ENCODE measurements at regions not wholly inside any gene's neighbourhood (a gene's known extent, or its start where the extent isn't known, plus 50 kb on each side); places are given as distances from the start of the nearest gene placed in this dataset.

DNA sequence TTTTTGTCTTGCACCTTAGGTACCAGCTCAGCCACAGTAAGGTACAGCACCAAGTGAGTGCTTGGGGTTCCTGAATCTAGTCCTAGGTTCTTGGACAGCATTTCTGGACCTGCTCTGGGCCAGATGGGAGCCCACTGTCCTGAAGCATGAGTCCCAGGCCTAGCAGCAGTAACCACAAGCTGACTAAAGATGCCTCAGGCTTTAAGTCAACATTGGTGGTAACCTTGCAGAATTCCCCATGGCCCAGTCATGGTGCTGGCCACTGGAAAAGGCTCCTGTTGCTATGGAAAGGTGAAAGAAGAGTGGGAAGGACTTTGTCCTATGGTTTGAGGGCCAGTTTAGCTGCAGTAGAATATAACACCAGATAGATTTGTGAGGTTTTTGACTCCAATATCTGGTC, 86.9 kb upstream of the CLEC14A start:
- intact Hi-C loops (cut with micrococcal nuclease; ENCODE audit: unreplicated experiment): loop anchor here (10.0 kb wide), 1 partner anchor 668 kb away; no protein-coding TSS in a partner anchor
- Histone ChIP-seq H3K36me3 (replicated peaks in 1 of 2; ENCODE audit: control insufficient read depth in 1 of 2, insufficient read depth in 2 of 2, low read length in 2 of 2) (no peaks in the 10 kb centered on the region), H3K4me2 (ENCODE audit: low read depth, low read length) (no peak overlapping the region), H3K9me3 (ENCODE audit: low read length) (peaks cover 16% of the 10 kb centered on the region; the same call in 1 of the 2 replicates), H3K4me1 (ENCODE audit: insufficient read depth, low read length) (no peaks in the 10 kb centered on the region), H3K27me3 (ENCODE audit: control insufficient read depth in 1 of 2, insufficient read depth in 2 of 2, low read length in 2 of 2) (no peaks in the 10 kb centered on the region), H3K9ac (ENCODE audit: insufficient read depth, low read depth, low read length) (no peak overlapping the region), H2AFZ (ENCODE audit: low read length) (no peak overlapping the region), H4K20me1 (ENCODE audit: insufficient read depth, low read length) (no peaks in the 10 kb centered on the region), H3K27ac (ENCODE audit: extremely low read length, insufficient read depth, low read length) (no peak overlapping the region), H3K4me3 (replicated peaks in 1 of 3; ENCODE audit: insufficient read depth in 1 of 3, low read depth in 2 of 3, low read length in 3 of 3) (no peak overlapping the region), H3K79me2 (ENCODE audit: insufficient read depth, low read length) (no peaks in the 10 kb centered on the region)
- POLR2A ChIA-PET: no interaction called here
- in situ Hi-C loops (cut with HindIII; ENCODE audit: extremely low pct_ligation_motif_present, low pct_unique_long_range_greater_than_20kb): no loop called here
- FAIRE-seq: no peak
- BruUV-seq (replicated peaks): no TSS peak
- peak; percentile 61 for ATAC-seq
- CTCF ChIA-PET (ENCODE audit: low intra/inter-chr PET ratio, low total read pairs): no interaction called here
- TF ChIP-seq ZNF709 (CRISPR knock-in tag; IDR thresholded peaks at IDR 0.05): 0 out of 2 replicates have a peak, but pooled peaks have one; percentile 36
- TF ChIP-seq RFX1 (IDR thresholded peaks at IDR 0.05): 0 out of 2 replicates have a peak, but pooled peaks have one; percentile 2
- TF ChIP-seq ZSCAN21 (CRISPR knock-in tag; IDR thresholded peaks at IDR 0.05; ENCODE audit: borderline replicate concordance): no peak
- DNase-seq (ENCODE audit: low spot score): no peak

DNA sequence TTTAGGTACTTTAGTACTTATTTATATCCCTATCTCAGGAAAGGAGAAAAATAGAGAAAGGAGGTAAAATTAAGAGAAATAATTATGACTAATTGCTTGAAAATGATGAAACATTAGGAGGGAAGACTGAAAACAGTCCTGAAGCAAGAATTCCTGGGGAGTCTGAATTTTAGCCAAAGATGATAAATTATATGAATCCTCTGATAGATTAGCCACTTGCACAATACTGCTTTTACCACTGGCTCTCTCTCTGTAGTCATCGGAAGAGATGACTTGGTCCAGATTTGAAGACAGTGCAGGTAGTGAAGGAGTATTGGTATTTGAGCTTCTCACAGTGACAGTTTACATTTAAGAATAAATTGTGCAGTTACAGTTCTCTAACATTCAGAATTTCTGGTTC, 83.8 kb upstream of the CLEC14A start:
- ChIA-PET POLR2A (no interaction called here), CTCF (ENCODE audit: low intra/inter-chr PET ratio, low total read pairs) (no interaction called here)
- no peak for FAIRE-seq
- Histone ChIP-seq H4K20me1 (ENCODE audit: insufficient read depth, low read length) (no peaks in the 10 kb centered on the region), H3K27me3 (ENCODE audit: control insufficient read depth in 1 of 2, insufficient read depth in 2 of 2, low read length in 2 of 2) (no peaks in the 10 kb centered on the region), H3K4me2 (ENCODE audit: low read depth, low read length) (no peak overlapping the region), H3K27ac (ENCODE audit: extremely low read length, insufficient read depth, low read length) (no peak overlapping the region), H3K36me3 (replicated peaks in 1 of 2; ENCODE audit: control insufficient read depth in 1 of 2, insufficient read depth in 2 of 2, low read length in 2 of 2) (no peaks in the 10 kb centered on the region), H3K9ac (ENCODE audit: insufficient read depth, low read depth, low read length) (no peak overlapping the region), H2AFZ (ENCODE audit: low read length) (no peak overlapping the region), H3K4me1 (ENCODE audit: insufficient read depth, low read length) (no peaks in the 10 kb centered on the region), H3K79me2 (ENCODE audit: insufficient read depth, low read length) (no peaks in the 10 kb centered on the region), H3K9me3 (ENCODE audit: low read length) (0 out of 2 replicates have a peak, but pooled peaks cover 7% of the 10 kb centered on the region), H3K4me3 (replicated peaks in 1 of 3; ENCODE audit: insufficient read depth in 1 of 3, low read depth in 2 of 3, low read length in 3 of 3) (no peak overlapping the region)
- no peak for ATAC-seq
- no peak for TF ChIP-seq ZNF44 (CRISPR knock-in tag; IDR thresholded peaks at IDR 0.05)
- TF ChIP-seq, protein P1, sequence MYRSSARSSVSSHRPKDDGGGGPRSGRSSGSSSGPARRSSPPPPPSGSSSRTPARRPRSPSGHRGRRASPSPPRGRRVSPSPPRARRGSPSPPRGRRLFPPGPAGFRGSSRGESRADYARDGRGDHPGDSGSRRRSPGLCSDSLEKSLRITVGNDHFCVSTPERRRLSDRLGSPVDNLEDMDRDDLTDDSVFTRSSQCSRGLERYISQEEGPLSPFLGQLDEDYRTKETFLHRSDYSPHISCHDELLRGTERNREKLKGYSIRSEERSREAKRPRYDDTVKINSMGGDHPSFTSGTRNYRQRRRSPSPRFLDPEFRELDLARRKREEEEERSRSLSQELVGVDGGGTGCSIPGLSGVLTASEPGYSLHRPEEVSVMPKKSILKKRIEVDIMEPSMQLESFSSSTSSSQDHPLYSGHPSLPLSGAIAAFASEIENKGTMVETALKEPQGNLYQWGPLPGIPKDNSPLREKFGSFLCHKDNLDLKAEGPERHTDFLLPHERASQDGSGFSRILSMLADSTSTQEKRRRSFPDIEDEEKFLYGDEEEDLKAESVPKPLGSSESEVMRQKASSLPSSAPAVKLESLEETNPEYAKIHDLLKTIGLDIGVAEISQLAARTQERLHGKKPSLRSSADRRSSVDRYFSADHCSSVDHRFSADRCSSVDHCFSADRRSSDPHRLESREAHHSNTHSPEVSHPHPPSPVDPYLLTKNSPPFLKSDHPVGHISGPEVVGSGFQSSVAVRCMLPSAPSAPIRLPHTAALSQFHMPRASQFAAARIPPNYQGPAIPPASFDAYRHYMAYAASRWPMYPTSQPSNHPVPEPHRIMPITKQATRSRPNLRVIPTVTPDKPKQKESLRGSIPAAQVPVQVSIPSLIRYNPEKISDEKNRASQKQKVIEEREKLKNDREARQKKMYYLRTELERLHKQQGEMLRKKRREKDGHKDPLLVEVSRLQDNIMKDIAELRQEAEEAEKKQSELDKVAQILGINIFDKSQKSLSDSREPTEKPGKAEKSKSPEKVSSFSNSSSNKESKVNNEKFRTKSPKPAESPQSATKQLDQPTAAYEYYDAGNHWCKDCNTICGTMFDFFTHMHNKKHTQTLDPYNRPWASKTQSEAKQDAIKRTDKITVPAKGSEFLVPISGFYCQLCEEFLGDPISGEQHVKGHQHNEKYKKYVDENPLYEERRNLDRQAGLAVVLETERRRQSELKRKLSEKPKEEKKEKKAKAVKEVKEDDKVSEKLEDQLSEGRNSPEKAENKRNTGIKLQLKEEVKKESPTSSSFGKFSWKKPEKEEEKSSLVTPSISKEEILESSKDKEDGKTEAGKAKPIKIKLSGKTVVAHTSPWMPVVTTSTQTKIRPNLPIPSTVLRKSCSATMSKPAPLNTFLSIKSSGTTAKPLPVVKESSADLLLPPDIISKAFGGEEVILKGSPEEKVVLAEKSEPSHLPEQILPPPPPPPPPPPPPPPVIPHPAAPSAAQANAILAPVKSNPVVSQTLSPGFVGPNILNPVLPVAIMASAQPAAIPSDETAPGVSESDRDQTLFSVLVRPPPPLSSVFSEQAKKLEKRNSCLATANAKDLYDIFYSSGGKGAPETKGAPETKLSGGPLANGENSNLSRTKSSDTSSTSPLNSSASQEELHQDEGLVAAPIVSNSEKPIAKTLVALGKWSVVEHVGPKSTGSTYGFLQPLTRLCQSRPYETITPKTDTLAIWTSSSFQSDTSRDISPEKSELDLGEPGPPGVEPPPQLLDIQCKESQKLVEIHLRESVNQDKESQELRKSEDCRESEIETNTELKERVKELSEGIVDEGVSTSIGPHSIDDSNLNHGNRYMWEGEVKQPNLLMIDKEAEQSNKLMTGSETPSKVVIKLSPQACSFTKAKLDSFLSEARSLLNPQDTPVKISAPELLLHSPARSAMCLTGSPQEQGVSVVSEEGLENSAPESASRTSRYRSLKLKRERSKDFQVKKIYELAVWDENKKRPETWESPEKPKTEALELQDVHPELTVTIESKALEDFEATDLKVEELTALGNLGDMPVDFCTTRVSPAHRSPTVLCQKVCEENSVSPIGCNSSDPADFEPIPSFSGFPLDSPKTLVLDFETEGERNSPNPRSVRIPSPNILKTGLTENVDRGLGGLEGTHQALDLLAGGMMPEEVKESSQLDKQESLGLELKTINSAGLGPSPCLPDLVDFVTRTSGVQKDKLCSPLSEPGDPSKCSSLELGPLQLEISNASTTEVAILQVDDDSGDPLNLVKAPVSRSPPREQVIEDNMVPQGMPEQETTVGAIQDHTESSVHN (CRISPR knock-in tag; IDR thresholded peaks at IDR 0.05): no peak
- TF ChIP-seq, protein P2, sequence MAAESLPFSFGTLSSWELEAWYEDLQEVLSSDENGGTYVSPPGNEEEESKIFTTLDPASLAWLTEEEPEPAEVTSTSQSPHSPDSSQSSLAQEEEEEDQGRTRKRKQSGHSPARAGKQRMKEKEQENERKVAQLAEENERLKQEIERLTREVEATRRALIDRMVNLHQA (CRISPR knock-in tag; IDR thresholded peaks at IDR 0.05): no peak
- TF ChIP-seq, protein P3, sequence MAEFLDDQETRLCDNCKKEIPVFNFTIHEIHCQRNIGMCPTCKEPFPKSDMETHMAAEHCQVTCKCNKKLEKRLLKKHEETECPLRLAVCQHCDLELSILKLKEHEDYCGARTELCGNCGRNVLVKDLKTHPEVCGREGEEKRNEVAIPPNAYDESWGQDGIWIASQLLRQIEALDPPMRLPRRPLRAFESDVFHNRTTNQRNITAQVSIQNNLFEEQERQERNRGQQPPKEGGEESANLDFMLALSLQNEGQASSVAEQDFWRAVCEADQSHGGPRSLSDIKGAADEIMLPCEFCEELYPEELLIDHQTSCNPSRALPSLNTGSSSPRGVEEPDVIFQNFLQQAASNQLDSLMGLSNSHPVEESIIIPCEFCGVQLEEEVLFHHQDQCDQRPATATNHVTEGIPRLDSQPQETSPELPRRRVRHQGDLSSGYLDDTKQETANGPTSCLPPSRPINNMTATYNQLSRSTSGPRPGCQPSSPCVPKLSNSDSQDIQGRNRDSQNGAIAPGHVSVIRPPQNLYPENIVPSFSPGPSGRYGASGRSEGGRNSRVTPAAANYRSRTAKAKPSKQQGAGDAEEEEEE (CRISPR knock-in tag; IDR thresholded peaks at IDR 0.05; ENCODE audit: borderline replicate concordance): no peak
- in situ Hi-C loops (cut with HindIII; ENCODE audit: extremely low pct_ligation_motif_present, low pct_unique_long_range_greater_than_20kb): no loop called here
- no TSS peak for BruUV-seq (replicated peaks)
- WGBS (ENCODE audit: low lambda C conversion rate): 98% methylated on average over 1 of the region's 1 CpG
- intact Hi-C loops (cut with micrococcal nuclease; ENCODE audit: unreplicated experiment): loop anchor here (10.0 kb wide), 1 partner anchor 665 kb away; no protein-coding TSS in a partner anchor
- DNase-seq (ENCODE audit: low spot score): no peak

All from HepG2 (cell line).